ENCODE measurements at regions not wholly inside any gene's neighbourhood (a gene's known extent, or its start where the extent isn't known, plus 50 kb on each side); places are given as distances from the start of the nearest gene placed in this dataset.

GRCh38 chr3:72579191-72579580 lies 269.1 kb downstream of the SHQ1 start:
- H3K4ac ChIP-seq (replicated peaks; ENCODE audit: insufficient read length, low read depth, low read length), result no peak overlapping the region
- TF ChIP-seq FOSL1 (IDR thresholded peaks at IDR 0.05; ENCODE audit: insufficient read depth, low read depth, low read length) (no peak), KDM1A (IDR thresholded peaks at IDR 0.05; ENCODE audit: borderline replicate concordance, low read length) (no peak), TEAD4 (IDR thresholded peaks at IDR 0.05; ENCODE audit: low read depth, low read length) (no peak), CHD1 (IDR thresholded peaks at IDR 0.05; ENCODE audit: low read depth, low read length) (no peak)
- H2BK5ac ChIP-seq (ENCODE audit: low read depth, low read length), result no peak overlapping the region
- no peak overlapping the region for H2BK20ac ChIP-seq (ENCODE audit: low read length)
- H3K27me3 ChIP-seq (replicated peaks in 1 of 4; ENCODE audit: control insufficient read depth in 3 of 4, extremely low read depth in 1 of 4, insufficient read depth in 3 of 4, low read length in 3 of 4), result no peaks in the 10 kb centered on the region
- 81% methylated on average over 3 of the region's 3 CpGs; no CpG with 5 or more reads in 1 of the 2 experiments for WGBS, 2 experiments (ENCODE audit: extremely low coverage in 1 of 2, insufficient coverage in 1 of 2, insufficient read length in 1 of 2, insufficient replicate concordance in 2 of 2, low coverage in 1 of 2, low lambda C conversion rate in 2 of 2, missing lambda C conversion rate in 1 of 2)
- H2AK5ac ChIP-seq (ENCODE audit: low read depth, low read length), result no peak overlapping the region
- no peak overlapping the region for H3K9ac ChIP-seq (replicated peaks in 1 of 4; ENCODE audit: extremely low read depth in 1 of 4, low read depth in 3 of 4, low read length in 3 of 4)
- no peaks in the 10 kb centered on the region for H3K23me2 ChIP-seq (ENCODE audit: low read depth, low read length)
- H3K18ac ChIP-seq (ENCODE audit: extremely low read depth, low read length), result no peak overlapping the region
- no peak overlapping the region for H3K23ac ChIP-seq (ENCODE audit: insufficient read length)
- no peak overlapping the region for H2BK12ac ChIP-seq (ENCODE audit: low read depth, low read length)
- H2BK120ac ChIP-seq (replicated peaks; ENCODE audit: low read depth, low read length), result no peak overlapping the region
- no peak overlapping the region for H4K8ac ChIP-seq (ENCODE audit: extremely low read depth, insufficient read depth, low read length)
- H2BK15ac ChIP-seq (ENCODE audit: low read length), result no peak overlapping the region
- no peak overlapping the region for H4K5ac ChIP-seq (ENCODE audit: insufficient read length, low read depth, low read length)
- CTCF ChIA-PET (ENCODE audit: partially characterized antibody), result interaction anchor here (1.5 to 3.2 kb wide), 4 partner anchors 8 to 87 kb away, joined by 5 to 14 read pairs (median 8); no protein-coding TSS in a partner anchor
- peaks cover 0 to 8% (median 7%) of the 10 kb centered on the region in 4 experiments; a peak in 4 of 7 replicates for H3K4me1 ChIP-seq (replicated peaks in 1 of 4; ENCODE audit: control insufficient read depth in 3 of 4, insufficient read depth in 4 of 4, low read length in 3 of 4)
- H3K9me3 ChIP-seq (ENCODE audit: insufficient read depth in 2 of 2, low read depth in 1 of 2, low read length in 1 of 2), result no peaks in the 10 kb centered on the region
- no peak overlapping the region for H3K56ac ChIP-seq (replicated peaks; ENCODE audit: insufficient read length, low read depth, low read length)
- no peak overlapping the region for H3K4me3 ChIP-seq (ENCODE audit: extremely low read depth in 1 of 4, insufficient read depth in 2 of 4, low read depth in 3 of 4, low read length in 4 of 4)
- H2AFZ ChIP-seq (ENCODE audit: low read length), result no peak overlapping the region
- no peak overlapping the region for H3K4me2 ChIP-seq (ENCODE audit: insufficient read depth in 1 of 2, low read depth in 2 of 2, low read length in 2 of 2)
- FAIRE-seq (no peak), DNase-seq (ENCODE audit: low read depth in 1 of 2, low spot score in 2 of 2) (no peak)
- H3K79me1 ChIP-seq (ENCODE audit: low read depth, low read length), result no peaks in the 10 kb centered on the region
- no peaks in the 10 kb centered on the region for H3K79me2 ChIP-seq (ENCODE audit: control insufficient read depth in 1 of 2, insufficient read depth in 2 of 2, low read length in 2 of 2)
- no peaks in the 10 kb centered on the region for H4K20me1 ChIP-seq (replicated peaks in 1 of 2; ENCODE audit: control insufficient read depth in 1 of 2, insufficient read depth in 2 of 2, low read length in 2 of 2)
- H3K14ac ChIP-seq (ENCODE audit: insufficient read length), result no peak overlapping the region
- H4K91ac ChIP-seq (replicated peaks; ENCODE audit: insufficient read length, low read length), result no peak overlapping the region
- H3K27ac ChIP-seq (ENCODE audit: low read depth, low read length), result no peak overlapping the region
- no peaks in the 10 kb centered on the region for H3K36me3 ChIP-seq (ENCODE audit: control insufficient read depth in 2 of 4, insufficient read depth in 4 of 4, low read length in 3 of 4)
- POLR2A ChIA-PET (ENCODE audit: partially characterized antibody), result interaction anchor here (0.7 kb wide), 1 partner anchor 370 kb away, joined by 3 read pairs; no protein-coding TSS in a partner anchor

All from H1 (cell line).